ENCODE measurements at regions not wholly inside any gene's neighbourhood (a gene's known extent, or its start where the extent isn't known, plus 50 kb on each side); places are given as distances from the start of the nearest gene placed in this dataset.

DNA sequence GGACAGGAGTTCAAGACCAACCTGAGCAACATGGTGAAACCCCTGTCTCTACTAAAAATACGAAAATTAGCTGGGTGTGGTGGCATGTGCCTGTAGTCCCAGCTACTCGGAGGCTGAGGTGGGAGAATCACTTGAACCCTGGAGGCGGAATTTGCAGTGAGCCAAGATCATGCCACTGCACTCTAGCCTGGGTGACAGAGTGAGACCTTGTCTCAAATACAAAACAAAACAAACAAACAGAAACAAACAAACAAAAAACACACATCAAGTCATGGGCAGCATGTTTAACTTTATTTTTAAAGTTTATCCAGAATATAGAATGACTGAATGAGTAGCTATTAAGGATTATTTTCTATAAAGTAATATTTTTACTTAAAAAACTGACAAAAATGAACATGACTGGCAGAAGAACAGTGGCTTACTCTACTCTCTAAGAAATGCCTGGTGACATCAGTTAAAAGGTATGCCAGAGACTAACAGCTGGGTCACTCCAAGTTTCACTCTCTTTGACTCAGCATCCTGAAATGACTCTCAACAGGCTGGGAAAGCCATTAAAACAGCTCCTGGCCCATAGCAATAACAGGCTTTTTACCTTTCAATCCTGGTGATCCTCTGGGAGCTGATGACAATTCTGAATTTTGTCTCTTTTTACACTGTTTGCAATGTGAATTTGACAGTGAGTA lies 66.1 kb upstream of the FOXN2 start (continued):
- TF ChIP-seq TIGD3 (CRISPR knock-in tag; IDR thresholded peaks at IDR 0.05; ENCODE audit: borderline replicate concordance) (no peak), ZNF326 (CRISPR knock-in tag; IDR thresholded peaks at IDR 0.05; ENCODE audit: borderline replicate concordance) (no peak), DPF2 (CRISPR knock-in tag; IDR thresholded peaks at IDR 0.05; ENCODE audit: borderline replicate concordance, low read depth) (no peak), TBL1XR1 (IDR thresholded peaks at IDR 0.05; ENCODE audit: borderline replicate concordance, low read length, partially characterized antibody) (peak; percentile 38), HES4 (CRISPR knock-in tag; IDR thresholded peaks at IDR 0.05; ENCODE audit: borderline replicate concordance) (no peak), CREM (IDR thresholded peaks at IDR 0.05) (no peak), CREM (CRISPR knock-in tag; IDR thresholded peaks at IDR 0.05) (no peak), ERF (CRISPR knock-in tag; IDR thresholded peaks at IDR 0.05) (no peak), SMAD9 (CRISPR knock-in tag; IDR thresholded peaks at IDR 0.05) (no peak), NFKB2 (CRISPR knock-in tag; IDR thresholded peaks at IDR 0.05; ENCODE audit: borderline replicate concordance) (no peak), MATR3 (CRISPR knock-in tag; IDR thresholded peaks at IDR 0.05) (no peak), ARHGAP35 (CRISPR knock-in tag; IDR thresholded peaks at IDR 0.05; ENCODE audit: borderline replicate concordance) (no peak), RBM39 (IDR thresholded peaks at IDR 0.05; ENCODE audit: low read depth, low read length, poor library complexity, severe bottlenecking) (no peak), HDAC1 (CRISPR knock-in tag; IDR thresholded peaks at IDR 0.05) (0 out of 2 replicates have a peak, but pooled peaks have one; percentile 49), ZFX (CRISPR knock-in tag; IDR thresholded peaks at IDR 0.05; ENCODE audit: low read depth) (no peak), ZNF563 (CRISPR knock-in tag; IDR thresholded peaks at IDR 0.05) (no peak), HOXD1 (CRISPR knock-in tag; IDR thresholded peaks at IDR 0.05) (no peak), PHF8 (CRISPR knock-in tag; IDR thresholded peaks at IDR 0.05) (no peak), TEAD2 (CRISPR knock-in tag; IDR thresholded peaks at IDR 0.05) (no peak), SRY (CRISPR knock-in tag; IDR thresholded peaks at IDR 0.05) (no peak)
- TF ChIP-seq, protein P1, sequence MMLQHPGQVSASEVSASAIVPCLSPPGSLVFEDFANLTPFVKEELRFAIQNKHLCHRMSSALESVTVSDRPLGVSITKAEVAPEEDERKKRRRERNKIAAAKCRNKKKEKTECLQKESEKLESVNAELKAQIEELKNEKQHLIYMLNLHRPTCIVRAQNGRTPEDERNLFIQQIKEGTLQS (CRISPR knock-in tag; IDR thresholded peaks at IDR 0.05), result peak; percentile 90
- TF ChIP-seq, protein P2, sequence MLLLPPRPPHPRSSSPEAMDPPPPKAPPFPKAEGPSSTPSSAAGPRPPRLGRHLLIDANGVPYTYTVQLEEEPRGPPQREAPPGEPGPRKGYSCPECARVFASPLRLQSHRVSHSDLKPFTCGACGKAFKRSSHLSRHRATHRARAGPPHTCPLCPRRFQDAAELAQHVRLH (CRISPR knock-in tag; IDR thresholded peaks at IDR 0.05; ENCODE audit: borderline replicate concordance, low read depth), result no peak
- TF ChIP-seq, protein P3, sequence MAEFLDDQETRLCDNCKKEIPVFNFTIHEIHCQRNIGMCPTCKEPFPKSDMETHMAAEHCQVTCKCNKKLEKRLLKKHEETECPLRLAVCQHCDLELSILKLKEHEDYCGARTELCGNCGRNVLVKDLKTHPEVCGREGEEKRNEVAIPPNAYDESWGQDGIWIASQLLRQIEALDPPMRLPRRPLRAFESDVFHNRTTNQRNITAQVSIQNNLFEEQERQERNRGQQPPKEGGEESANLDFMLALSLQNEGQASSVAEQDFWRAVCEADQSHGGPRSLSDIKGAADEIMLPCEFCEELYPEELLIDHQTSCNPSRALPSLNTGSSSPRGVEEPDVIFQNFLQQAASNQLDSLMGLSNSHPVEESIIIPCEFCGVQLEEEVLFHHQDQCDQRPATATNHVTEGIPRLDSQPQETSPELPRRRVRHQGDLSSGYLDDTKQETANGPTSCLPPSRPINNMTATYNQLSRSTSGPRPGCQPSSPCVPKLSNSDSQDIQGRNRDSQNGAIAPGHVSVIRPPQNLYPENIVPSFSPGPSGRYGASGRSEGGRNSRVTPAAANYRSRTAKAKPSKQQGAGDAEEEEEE (CRISPR knock-in tag; IDR thresholded peaks at IDR 0.05; ENCODE audit: borderline replicate concordance), result no peak
- TF ChIP-seq, protein P4, sequence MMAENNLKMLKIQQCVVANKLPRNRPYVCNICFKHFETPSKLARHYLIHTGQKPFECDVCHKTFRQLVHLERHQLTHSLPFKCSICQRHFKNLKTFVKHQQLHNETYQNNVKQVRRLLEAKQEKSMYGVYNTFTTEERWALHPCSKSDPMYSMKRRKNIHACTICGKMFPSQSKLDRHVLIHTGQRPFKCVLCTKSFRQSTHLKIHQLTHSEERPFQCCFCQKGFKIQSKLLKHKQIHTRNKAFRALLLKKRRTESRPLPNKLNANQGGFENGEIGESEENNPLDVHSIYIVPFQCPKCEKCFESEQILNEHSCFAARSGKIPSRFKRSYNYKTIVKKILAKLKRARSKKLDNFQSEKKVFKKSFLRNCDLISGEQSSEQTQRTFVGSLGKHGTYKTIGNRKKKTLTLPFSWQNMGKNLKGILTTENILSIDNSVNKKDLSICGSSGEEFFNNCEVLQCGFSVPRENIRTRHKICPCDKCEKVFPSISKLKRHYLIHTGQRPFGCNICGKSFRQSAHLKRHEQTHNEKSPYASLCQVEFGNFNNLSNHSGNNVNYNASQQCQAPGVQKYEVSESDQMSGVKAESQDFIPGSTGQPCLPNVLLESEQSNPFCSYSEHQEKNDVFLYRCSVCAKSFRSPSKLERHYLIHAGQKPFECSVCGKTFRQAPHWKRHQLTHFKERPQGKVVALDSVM (CRISPR knock-in tag; IDR thresholded peaks at IDR 0.05), result no peak
- TF ChIP-seq, protein P5, sequence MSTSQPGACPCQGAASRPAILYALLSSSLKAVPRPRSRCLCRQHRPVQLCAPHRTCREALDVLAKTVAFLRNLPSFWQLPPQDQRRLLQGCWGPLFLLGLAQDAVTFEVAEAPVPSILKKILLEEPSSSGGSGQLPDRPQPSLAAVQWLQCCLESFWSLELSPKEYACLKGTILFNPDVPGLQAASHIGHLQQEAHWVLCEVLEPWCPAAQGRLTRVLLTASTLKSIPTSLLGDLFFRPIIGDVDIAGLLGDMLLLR (CRISPR knock-in tag; IDR thresholded peaks at IDR 0.05), result no peak
